ENCODE measurements at regions not wholly inside any gene's neighbourhood (a gene's known extent, or its start where the extent isn't known, plus 50 kb on each side); places are given as distances from the start of the nearest gene placed in this dataset.

DNA sequence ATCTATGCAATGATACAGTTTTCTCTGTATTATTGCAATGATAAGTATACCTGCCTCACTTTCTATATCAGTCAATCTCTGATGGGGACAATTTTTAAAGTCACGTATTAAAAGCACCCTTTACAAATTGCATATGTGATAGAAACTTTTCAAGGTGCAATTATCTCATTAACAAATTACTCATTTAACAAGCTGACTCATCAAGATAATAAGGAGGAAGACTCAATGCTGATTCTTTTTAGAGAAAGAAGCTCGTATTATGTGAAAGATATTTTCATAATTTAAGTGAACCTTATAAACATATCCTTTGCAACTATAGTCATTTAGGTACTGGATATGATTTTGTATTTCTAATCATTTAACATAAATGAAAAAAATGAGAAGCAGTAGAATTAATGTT, 1080.9 kb upstream of the TENM3 start:
- Histone ChIP-seq H2AFZ (ENCODE audit: low read depth, low read length) (no peak overlapping the region), H3K4me1 (ENCODE audit: insufficient read depth, low read length) (no peaks in the 10 kb centered on the region), H3K79me2 (ENCODE audit: insufficient read depth, low read length) (no peaks in the 10 kb centered on the region), H3K9ac (ENCODE audit: low read length) (no peak overlapping the region), H3K36me3 (ENCODE audit: insufficient read depth, low read length) (no peaks in the 10 kb centered on the region), H3K27me3 (ENCODE audit: insufficient read depth, low read length) (no peaks in the 10 kb centered on the region), H3K27ac (ENCODE audit: low read depth, low read length) (no peak overlapping the region), H3K4me2 (ENCODE audit: low read length) (no peak overlapping the region), H3K4me3 (ENCODE audit: insufficient read depth, low read depth, low read length) (no peak overlapping the region), H4K20me1 (ENCODE audit: insufficient read depth, low read length) (no peaks in the 10 kb centered on the region), H3K9me3 (ENCODE audit: insufficient read depth, low read depth, low read length) (no peaks in the 10 kb centered on the region)
- FAIRE-seq (no peak), DNase-seq (ENCODE audit: low read depth) (no peak)
- no peaks in the 10 kb centered on the region for H3K36me3 Mint-ChIP-seq (ENCODE audit: low read depth, unreplicated experiment)
- H3K4me1 Mint-ChIP-seq (ENCODE audit: low read depth, unreplicated experiment), result no peaks in the 10 kb centered on the region
- TF ChIP-seq CTCF (IDR thresholded peaks at IDR 0.05; ENCODE audit: insufficient read depth, low read depth, low read length) (no peak), EZH2 (IDR thresholded peaks at IDR 0.05; ENCODE audit: insufficient read depth, low read length) (no peak)
- no peaks in the 10 kb centered on the region for H3K9me3 Mint-ChIP-seq (ENCODE audit: unreplicated experiment)
- no peaks in the 10 kb centered on the region for H3K27me3 Mint-ChIP-seq (ENCODE audit: low read depth, unreplicated experiment)
- H3K4me3 Mint-ChIP-seq (ENCODE audit: unreplicated experiment), result no peak overlapping the region
- no peak overlapping the region for H3K27ac Mint-ChIP-seq (ENCODE audit: unreplicated experiment)

- no peak overlapping the region for H3K4me3 ChIP-seq (ENCODE audit: insufficient read depth, low read depth, low read length)
- TF ChIP-seq CTCF (IDR thresholded peaks at IDR 0.05; ENCODE audit: insufficient read depth, low read depth, low read length) (no peak), EZH2 (IDR thresholded peaks at IDR 0.05; ENCODE audit: insufficient read depth, low read length) (no peak)
- Mint-ChIP-seq H3K36me3 (ENCODE audit: low read depth, unreplicated experiment) (no peaks in the 10 kb centered on the region), H3K27ac (ENCODE audit: unreplicated experiment) (no peak overlapping the region), H3K27me3 (ENCODE audit: low read depth, unreplicated experiment) (no peaks in the 10 kb centered on the region), H3K4me1 (ENCODE audit: low read depth, unreplicated experiment) (no peaks in the 10 kb centered on the region), H3K9me3 (ENCODE audit: unreplicated experiment) (no peaks in the 10 kb centered on the region), H3K4me3 (ENCODE audit: unreplicated experiment) (no peak overlapping the region)
- H3K4me2 ChIP-seq (ENCODE audit: low read length), result no peak overlapping the region
- no peaks in the 10 kb centered on the region for H3K4me1 ChIP-seq (ENCODE audit: insufficient read depth, low read length)
- no peaks in the 10 kb centered on the region for H3K9me3 ChIP-seq (ENCODE audit: insufficient read depth, low read depth, low read length)
- FAIRE-seq, result no peak
- H4K20me1 ChIP-seq (ENCODE audit: insufficient read depth, low read length), result no peaks in the 10 kb centered on the region
- H3K79me2 ChIP-seq (ENCODE audit: insufficient read depth, low read length), result no peaks in the 10 kb centered on the region
- no peaks in the 10 kb centered on the region for H3K27me3 ChIP-seq (ENCODE audit: insufficient read depth, low read length)
- no peak overlapping the region for H3K9ac ChIP-seq (ENCODE audit: low read length)
- no peak for DNase-seq (ENCODE audit: low read depth)
- no peak overlapping the region for H2AFZ ChIP-seq (ENCODE audit: low read depth, low read length)
- no peak overlapping the region for H3K27ac ChIP-seq (ENCODE audit: low read depth, low read length)
- H3K36me3 ChIP-seq (ENCODE audit: insufficient read depth, low read length), result no peaks in the 10 kb centered on the region
Measured at GRCh38 chr4:181162676-181163075, 1080.5 kb upstream of the TENM3 start.

GRCh38 chr4:181166742-181167399, 1076.3 kb upstream of the TENM3 start:
- TF ChIP-seq EZH2 (IDR thresholded peaks at IDR 0.05; ENCODE audit: insufficient read depth, low read length) (no peak), CTCF (IDR thresholded peaks at IDR 0.05; ENCODE audit: insufficient read depth, low read depth, low read length) (no peak)
- Histone ChIP-seq H3K27ac (ENCODE audit: low read depth, low read length) (no peak overlapping the region), H3K9me3 (ENCODE audit: insufficient read depth, low read depth, low read length) (no peaks in the 10 kb centered on the region), H3K36me3 (ENCODE audit: insufficient read depth, low read length) (no peaks in the 10 kb centered on the region), H4K20me1 (ENCODE audit: insufficient read depth, low read length) (no peaks in the 10 kb centered on the region), H3K27me3 (ENCODE audit: insufficient read depth, low read length) (no peaks in the 10 kb centered on the region), H3K4me3 (ENCODE audit: insufficient read depth, low read depth, low read length) (no peak overlapping the region), H3K4me2 (ENCODE audit: low read length) (no peak overlapping the region), H3K9ac (ENCODE audit: low read length) (no peak overlapping the region), H2AFZ (ENCODE audit: low read depth, low read length) (no peak overlapping the region), H3K4me1 (ENCODE audit: insufficient read depth, low read length) (no peaks in the 10 kb centered on the region), H3K79me2 (ENCODE audit: insufficient read depth, low read length) (no peaks in the 10 kb centered on the region)
- DNase-seq (ENCODE audit: low read depth) (no peak), FAIRE-seq (no peak)
- Mint-ChIP-seq H3K27me3 (ENCODE audit: low read depth, unreplicated experiment) (no peaks in the 10 kb centered on the region), H3K4me1 (ENCODE audit: low read depth, unreplicated experiment) (no peaks in the 10 kb centered on the region), H3K9me3 (ENCODE audit: unreplicated experiment) (no peaks in the 10 kb centered on the region), H3K4me3 (ENCODE audit: unreplicated experiment) (no peak overlapping the region), H3K36me3 (ENCODE audit: low read depth, unreplicated experiment) (no peaks in the 10 kb centered on the region), H3K27ac (ENCODE audit: unreplicated experiment) (no peak overlapping the region)
